ENCODE measurements at regions not wholly inside any gene's neighbourhood (a gene's known extent, or its start where the extent isn't known, plus 50 kb on each side); places are given as distances from the start of the nearest gene placed in this dataset.

GRCh38 chr14:47785058-47785457, 109.7 kb upstream of the MDGA2 start:
- no peak for DNase-seq
- ATAC-seq (replicated peaks in 1 of 4), result no peak
- Mint-ChIP-seq H3K9me3 (peaks cover 11 to 12% (median 12%) of the 10 kb centered on the region in 3 donors), H3K27me3 (no peaks in the 10 kb centered on the region), H3K27ac (no peak overlapping the region), H3K36me3 (no peaks in the 10 kb centered on the region), H3K4me1 (no peaks in the 10 kb centered on the region), H3K4me3 (no peak overlapping the region)
- Histone ChIP-seq H3K4me1 (ENCODE audit: control insufficient read depth in 1 of 2, extremely low read depth in 1 of 2, insufficient read depth in 2 of 2, low read length in 2 of 2) (no peaks in the 10 kb centered on the region), H3K4me3 (ENCODE audit: control insufficient read depth in 1 of 2, extremely low read depth in 1 of 2, low read length in 1 of 2) (no peak overlapping the region), H3K9me3 (no peaks in the 10 kb centered on the region), H3K27me3 (replicated peaks in 1 of 2; ENCODE audit: control insufficient read depth in 2 of 2, extremely low read depth in 1 of 2, insufficient read depth in 2 of 2, low read length in 1 of 2) (no peaks in the 10 kb centered on the region), H3K36me3 (ENCODE audit: control insufficient read depth in 2 of 2, extremely low read depth in 1 of 2, insufficient read depth in 1 of 2, low read length in 1 of 2) (no peaks in the 10 kb centered on the region), H3K27ac (ENCODE audit: low read length) (no peak overlapping the region)
- WGBS (ENCODE audit: insufficient coverage), result 86% methylated on average over 1 of the region's 2 CpGs
- ChIA-PET CTCF (no interaction called here), POLR2A (no interaction called here)

- DNase-seq (no peak), ATAC-seq (replicated peaks in 1 of 4) (no peak)
- WGBS (ENCODE audit: insufficient coverage), result 0% methylated on average over 1 of the region's 4 CpGs
- Histone ChIP-seq H3K27me3 (replicated peaks in 1 of 2; ENCODE audit: control insufficient read depth in 2 of 2, extremely low read depth in 1 of 2, insufficient read depth in 2 of 2, low read length in 1 of 2) (no peaks in the 10 kb centered on the region), H3K4me3 (ENCODE audit: control insufficient read depth in 1 of 2, extremely low read depth in 1 of 2, low read length in 1 of 2) (no peak overlapping the region), H3K36me3 (ENCODE audit: control insufficient read depth in 2 of 2, extremely low read depth in 1 of 2, insufficient read depth in 1 of 2, low read length in 1 of 2) (no peaks in the 10 kb centered on the region), H3K9me3 (no peaks in the 10 kb centered on the region), H3K4me1 (ENCODE audit: control insufficient read depth in 1 of 2, extremely low read depth in 1 of 2, insufficient read depth in 2 of 2, low read length in 2 of 2) (no peaks in the 10 kb centered on the region), H3K27ac (ENCODE audit: low read length) (no peak overlapping the region)
- POLR2A ChIA-PET, result interaction anchor here in 1 of 2 donors (0.6 kb wide), 1 partner anchor 53 kb away, joined by 3 read pairs; no protein-coding TSS in a partner anchor
- H3K27me3 Mint-ChIP-seq, result no peaks in the 10 kb centered on the region
- CTCF ChIA-PET, result no interaction called here
- H3K27ac Mint-ChIP-seq, result no peak overlapping the region
- no peaks in the 10 kb centered on the region for H3K4me1 Mint-ChIP-seq
- no peaks in the 10 kb centered on the region for H3K36me3 Mint-ChIP-seq
- no peak overlapping the region for H3K4me3 Mint-ChIP-seq
- peaks cover 8 to 22% (median 11%) of the 10 kb centered on the region in 3 donors for H3K9me3 Mint-ChIP-seq
Measured at GRCh38 chr14:47778631-47779030, 103.2 kb upstream of the MDGA2 start.

- no CpG with 5 or more reads among the region's 1 CpG for WGBS (ENCODE audit: insufficient coverage)
- no peak for ATAC-seq (replicated peaks in 1 of 4)
Measured at GRCh38 chr14:47772652-47773051, 97.2 kb upstream of the MDGA2 start.

GRCh38 chr14:47763188-47763854, 87.9 kb upstream of the MDGA2 start:
- CTCF ChIA-PET, result no interaction called here

More at GRCh38 chr14:47772652-47773051, 97.2 kb upstream of the MDGA2 start:
- H3K4me3 Mint-ChIP-seq, result no peak overlapping the region
- H3K27ac ChIP-seq (ENCODE audit: low read length), result no peak overlapping the region
- H3K36me3 Mint-ChIP-seq, result no peaks in the 10 kb centered on the region
- no peaks in the 10 kb centered on the region for H3K4me1 Mint-ChIP-seq
- CTCF ChIA-PET, result no interaction called here
- H3K9me3 Mint-ChIP-seq, result peaks cover 4 to 20% (median 4%) of the 10 kb centered on the region in 3 donors
- H3K27me3 Mint-ChIP-seq, result no peaks in the 10 kb centered on the region
- no peaks in the 10 kb centered on the region for H3K27me3 ChIP-seq (replicated peaks in 1 of 2; ENCODE audit: control insufficient read depth in 2 of 2, extremely low read depth in 1 of 2, insufficient read depth in 2 of 2, low read length in 1 of 2)
- no peak overlapping the region for H3K27ac Mint-ChIP-seq
- POLR2A ChIA-PET, result interaction anchor here in 1 of 2 donors (0.6 kb wide), 1 partner anchor 1129 kb away, joined by 6 read pairs; no protein-coding TSS in a partner anchor
- H3K4me1 ChIP-seq (ENCODE audit: control insufficient read depth in 1 of 2, extremely low read depth in 1 of 2, insufficient read depth in 2 of 2, low read length in 2 of 2), result no peaks in the 10 kb centered on the region
- H3K9me3 ChIP-seq, result no peaks in the 10 kb centered on the region
- no peak for DNase-seq
- no peaks in the 10 kb centered on the region for H3K36me3 ChIP-seq (ENCODE audit: control insufficient read depth in 2 of 2, extremely low read depth in 1 of 2, insufficient read depth in 1 of 2, low read length in 1 of 2)
- H3K4me3 ChIP-seq (ENCODE audit: control insufficient read depth in 1 of 2, extremely low read depth in 1 of 2, low read length in 1 of 2), result no peak overlapping the region

GRCh38 chr14:47746986-47747385, 71.6 kb upstream of the MDGA2 start:
- peaks cover 0 to 9% (median 4%) of the 10 kb centered on the region in 3 donors for H3K9me3 Mint-ChIP-seq
- no peak overlapping the region for H3K4me3 ChIP-seq (ENCODE audit: control insufficient read depth in 1 of 2, extremely low read depth in 1 of 2, low read length in 1 of 2)
- ChIA-PET CTCF (interaction anchor here in 1 of 2 donors (0.6 kb wide), 1 partner anchor 13 kb away, joined by 5 read pairs; no protein-coding TSS in a partner anchor), POLR2A (interaction anchor here in 1 of 2 donors (0.6 kb wide), 1 partner anchor 288 kb away, joined by 5 read pairs; no protein-coding TSS in a partner anchor)
- ATAC-seq (replicated peaks in 1 of 4) (no peak), DNase-seq (no peak)
- no peaks in the 10 kb centered on the region for H3K36me3 Mint-ChIP-seq
- no peaks in the 10 kb centered on the region for H3K36me3 ChIP-seq (ENCODE audit: control insufficient read depth in 2 of 2, extremely low read depth in 1 of 2, insufficient read depth in 1 of 2, low read length in 1 of 2)
- H3K27me3 ChIP-seq (replicated peaks in 1 of 2; ENCODE audit: control insufficient read depth in 2 of 2, extremely low read depth in 1 of 2, insufficient read depth in 2 of 2, low read length in 1 of 2), result no peaks in the 10 kb centered on the region
- no CpG with 5 or more reads among the region's 1 CpG for WGBS (ENCODE audit: insufficient coverage)
- H3K4me1 Mint-ChIP-seq, result no peaks in the 10 kb centered on the region
- H3K27ac Mint-ChIP-seq, result no peak overlapping the region
- H3K9me3 ChIP-seq, result no peaks in the 10 kb centered on the region
- H3K27me3 Mint-ChIP-seq, result no peaks in the 10 kb centered on the region
- no peaks in the 10 kb centered on the region for H3K4me1 ChIP-seq (ENCODE audit: control insufficient read depth in 1 of 2, extremely low read depth in 1 of 2, insufficient read depth in 2 of 2, low read length in 2 of 2)
- no peak overlapping the region for H3K27ac ChIP-seq (ENCODE audit: low read length)
- H3K4me3 Mint-ChIP-seq, result no peak overlapping the region

More at GRCh38 chr14:47763188-47763854, 87.9 kb upstream of the MDGA2 start:
- Mint-ChIP-seq H3K27me3 (no peaks in the 10 kb centered on the region), H3K27ac (no peak overlapping the region), H3K4me1 (no peaks in the 10 kb centered on the region), H3K36me3 (no peaks in the 10 kb centered on the region), H3K9me3 (peaks cover 14 to 24% (median 24%) of the 10 kb centered on the region in 3 donors), H3K4me3 (no peak overlapping the region)
- no peak for ATAC-seq (replicated peaks in 1 of 4)
- no CpG with 5 or more reads among the region's 2 CpGs for WGBS (ENCODE audit: insufficient coverage)
- Histone ChIP-seq H3K27ac (ENCODE audit: low read length) (no peak overlapping the region), H3K4me1 (ENCODE audit: control insufficient read depth in 1 of 2, extremely low read depth in 1 of 2, insufficient read depth in 2 of 2, low read length in 2 of 2) (no peaks in the 10 kb centered on the region), H3K36me3 (ENCODE audit: control insufficient read depth in 2 of 2, extremely low read depth in 1 of 2, insufficient read depth in 1 of 2, low read length in 1 of 2) (no peaks in the 10 kb centered on the region), H3K9me3 (no peaks in the 10 kb centered on the region), H3K4me3 (ENCODE audit: control insufficient read depth in 1 of 2, extremely low read depth in 1 of 2, low read length in 1 of 2) (no peak overlapping the region), H3K27me3 (replicated peaks in 1 of 2; ENCODE audit: control insufficient read depth in 2 of 2, extremely low read depth in 1 of 2, insufficient read depth in 2 of 2, low read length in 1 of 2) (no peaks in the 10 kb centered on the region)
- no peak for DNase-seq
- POLR2A ChIA-PET, result no interaction called here

- H3K27ac Mint-ChIP-seq, result no peak overlapping the region
- no peaks in the 10 kb centered on the region for H3K4me1 Mint-ChIP-seq
- H3K27me3 ChIP-seq (replicated peaks in 1 of 2; ENCODE audit: control insufficient read depth in 2 of 2, extremely low read depth in 1 of 2, insufficient read depth in 2 of 2, low read length in 1 of 2), result no peaks in the 10 kb centered on the region
- H3K9me3 Mint-ChIP-seq, result no peaks in the 10 kb centered on the region
- POLR2A ChIA-PET, result interaction anchor here in 1 of 2 donors (0.7 kb wide), 1 partner anchor 13 kb away, joined by 3 read pairs; no protein-coding TSS in a partner anchor
- H3K4me3 Mint-ChIP-seq, result no peak overlapping the region
- H3K4me1 ChIP-seq (ENCODE audit: control insufficient read depth in 1 of 2, extremely low read depth in 1 of 2, insufficient read depth in 2 of 2, low read length in 2 of 2), result no peaks in the 10 kb centered on the region
- H3K4me3 ChIP-seq (ENCODE audit: control insufficient read depth in 1 of 2, extremely low read depth in 1 of 2, low read length in 1 of 2), result no peak overlapping the region
- H3K27ac ChIP-seq (ENCODE audit: low read length), result no peak overlapping the region
- no peak for DNase-seq
- H3K9me3 ChIP-seq, result no peaks in the 10 kb centered on the region
- no peak for ATAC-seq (replicated peaks in 1 of 4)
- no peaks in the 10 kb centered on the region for H3K36me3 ChIP-seq (ENCODE audit: control insufficient read depth in 2 of 2, extremely low read depth in 1 of 2, insufficient read depth in 1 of 2, low read length in 1 of 2)
- CTCF ChIA-PET, result no interaction called here
- no peaks in the 10 kb centered on the region for H3K27me3 Mint-ChIP-seq
- no CpG with 5 or more reads among the region's 1 CpG for WGBS (ENCODE audit: insufficient coverage)
- no peaks in the 10 kb centered on the region for H3K36me3 Mint-ChIP-seq
Measured at GRCh38 chr14:47744155-47744554, 68.8 kb upstream of the MDGA2 start.
